ENCODE measurements at regions not wholly inside any gene's neighbourhood (a gene's known extent, or its start where the extent isn't known, plus 50 kb on each side); places are given as distances from the start of the nearest gene placed in this dataset.

- Histone ChIP-seq H3K36me3 (ENCODE audit: control insufficient read depth, insufficient read depth, low read length) (no peaks in the 10 kb centered on the region), H3K27ac (ENCODE audit: low read depth, low read length) (no peak overlapping the region), H3K9ac (ENCODE audit: low read length) (no peak overlapping the region), H2BK120ac (ENCODE audit: low read depth, low read length) (no peak overlapping the region), H3K4me3 (ENCODE audit: low read length) (no peak overlapping the region), H3K27me3 (ENCODE audit: insufficient read depth, low read length, poor library complexity) (no peaks in the 10 kb centered on the region), H2BK15ac (replicated peaks; ENCODE audit: low read depth) (no peak overlapping the region), H2BK5ac (ENCODE audit: low read length) (no peak overlapping the region), H3K23ac (ENCODE audit: low read length) (no peak overlapping the region), H3K79me2 (ENCODE audit: control insufficient read depth, insufficient read depth, low read length) (no peaks in the 10 kb centered on the region), H3K79me1 (ENCODE audit: low read length) (no peaks in the 10 kb centered on the region), H3K4me1 (ENCODE audit: control insufficient read depth, low read depth, low read length) (no peaks in the 10 kb centered on the region), H2AK5ac (ENCODE audit: low read length) (no peak overlapping the region), H3K4me2 (ENCODE audit: low read length) (no peak overlapping the region), H4K5ac (ENCODE audit: low read length) (no peak overlapping the region), H3K56ac (ENCODE audit: low read length) (no peak overlapping the region), H4K8ac (ENCODE audit: low read depth, low read length) (no peak overlapping the region), H3K4ac (ENCODE audit: low read depth, low read length) (no peak overlapping the region), H3K18ac (ENCODE audit: low read length) (no peak overlapping the region)
- WGBS (ENCODE audit: extremely low coverage, insufficient coverage, low lambda C conversion rate) = no CpG with 5 or more reads among the region's 5 CpGs
- DNase-seq = peak; percentile 76
These were observed 127.6 kb downstream of the KIF2B start for GRCh38 chr17:53950207-53950857.

GRCh38 chr17:53950858-53951250 lies 128.1 kb downstream of the KIF2B start:
- no peak overlapping the region for H2BK120ac ChIP-seq (ENCODE audit: low read depth, low read length)
- no peak overlapping the region for H3K18ac ChIP-seq (ENCODE audit: low read length)
- H3K23ac ChIP-seq (ENCODE audit: low read length) = no peak overlapping the region
- no peak for DNase-seq
- no peak overlapping the region for H2AK5ac ChIP-seq (ENCODE audit: low read length)
- no peaks in the 10 kb centered on the region for H3K79me1 ChIP-seq (ENCODE audit: low read length)
- H3K4me1 ChIP-seq (ENCODE audit: control insufficient read depth, low read depth, low read length) = no peaks in the 10 kb centered on the region
- H3K79me2 ChIP-seq (ENCODE audit: control insufficient read depth, insufficient read depth, low read length) = no peaks in the 10 kb centered on the region
- H3K9ac ChIP-seq (ENCODE audit: low read length) = no peak overlapping the region
- H3K4ac ChIP-seq (ENCODE audit: low read depth, low read length) = no peak overlapping the region
- no peaks in the 10 kb centered on the region for H3K36me3 ChIP-seq (ENCODE audit: control insufficient read depth, insufficient read depth, low read length)
- H3K4me2 ChIP-seq (ENCODE audit: low read length) = no peak overlapping the region
- H3K27ac ChIP-seq (ENCODE audit: low read depth, low read length) = no peak overlapping the region
- H2BK15ac ChIP-seq (replicated peaks; ENCODE audit: low read depth) = no peak overlapping the region
- H3K27me3 ChIP-seq (ENCODE audit: insufficient read depth, low read length, poor library complexity) = no peaks in the 10 kb centered on the region
- no peak overlapping the region for H3K4me3 ChIP-seq (ENCODE audit: low read length)
- H4K5ac ChIP-seq (ENCODE audit: low read length) = no peak overlapping the region
- no peak overlapping the region for H3K56ac ChIP-seq (ENCODE audit: low read length)
- no peak overlapping the region for H4K8ac ChIP-seq (ENCODE audit: low read depth, low read length)
- no peak overlapping the region for H2BK5ac ChIP-seq (ENCODE audit: low read length)

GRCh38 chr17:53971361-53971760 lies 148.6 kb downstream of the KIF2B start:
- no peaks in the 10 kb centered on the region for H3K79me2 ChIP-seq (ENCODE audit: control insufficient read depth, insufficient read depth, low read length)
- no peak overlapping the region for H3K56ac ChIP-seq (ENCODE audit: low read length)
- H3K4me3 ChIP-seq (ENCODE audit: low read length) = no peak overlapping the region
- no peak overlapping the region for H3K9ac ChIP-seq (ENCODE audit: low read length)
- H4K5ac ChIP-seq (ENCODE audit: low read length) = no peak overlapping the region
- no peak overlapping the region for H3K18ac ChIP-seq (ENCODE audit: low read length)
- no peak overlapping the region for H3K23ac ChIP-seq (ENCODE audit: low read length)
- peak; percentile 30 for DNase-seq
- no peak overlapping the region for H2BK15ac ChIP-seq (replicated peaks; ENCODE audit: low read depth)
- no peak overlapping the region for H3K27ac ChIP-seq (ENCODE audit: low read depth, low read length)
- WGBS (ENCODE audit: extremely low coverage, insufficient coverage, low lambda C conversion rate) = no CpG with 5 or more reads among the region's 1 CpG
- no peaks in the 10 kb centered on the region for H3K27me3 ChIP-seq (ENCODE audit: insufficient read depth, low read length, poor library complexity)
- no peaks in the 10 kb centered on the region for H3K79me1 ChIP-seq (ENCODE audit: low read length)
- H2BK5ac ChIP-seq (ENCODE audit: low read length) = no peak overlapping the region
- H3K4me1 ChIP-seq (ENCODE audit: control insufficient read depth, low read depth, low read length) = no peaks in the 10 kb centered on the region
- no peak overlapping the region for H2BK120ac ChIP-seq (ENCODE audit: low read depth, low read length)
- H4K8ac ChIP-seq (ENCODE audit: low read depth, low read length) = no peak overlapping the region
- H2AK5ac ChIP-seq (ENCODE audit: low read length) = no peak overlapping the region
- no peak overlapping the region for H3K4me2 ChIP-seq (ENCODE audit: low read length)
- no peak overlapping the region for H3K4ac ChIP-seq (ENCODE audit: low read depth, low read length)
- H3K36me3 ChIP-seq (ENCODE audit: control insufficient read depth, insufficient read depth, low read length) = no peaks in the 10 kb centered on the region

- Histone ChIP-seq H3K18ac (ENCODE audit: low read length) (no peak overlapping the region), H4K8ac (ENCODE audit: low read depth, low read length) (no peak overlapping the region), H3K56ac (ENCODE audit: low read length) (no peak overlapping the region), H3K4me3 (ENCODE audit: low read length) (no peak overlapping the region), H2BK120ac (ENCODE audit: low read depth, low read length) (no peak overlapping the region), H2AK5ac (ENCODE audit: low read length) (no peak overlapping the region), H3K23ac (ENCODE audit: low read length) (no peak overlapping the region), H3K27me3 (ENCODE audit: insufficient read depth, low read length, poor library complexity) (no peaks in the 10 kb centered on the region), H3K9ac (ENCODE audit: low read length) (no peak overlapping the region), H3K4me2 (ENCODE audit: low read length) (no peak overlapping the region), H4K5ac (ENCODE audit: low read length) (no peak overlapping the region), H3K27ac (ENCODE audit: low read depth, low read length) (no peak overlapping the region), H2BK5ac (ENCODE audit: low read length) (no peak overlapping the region), H3K79me2 (ENCODE audit: control insufficient read depth, insufficient read depth, low read length) (no peaks in the 10 kb centered on the region), H3K4ac (ENCODE audit: low read depth, low read length) (no peak overlapping the region), H3K4me1 (ENCODE audit: control insufficient read depth, low read depth, low read length) (no peaks in the 10 kb centered on the region), H3K36me3 (ENCODE audit: control insufficient read depth, insufficient read depth, low read length) (no peaks in the 10 kb centered on the region), H2BK15ac (replicated peaks; ENCODE audit: low read depth) (no peak overlapping the region), H3K79me1 (ENCODE audit: low read length) (no peaks in the 10 kb centered on the region)
- WGBS (ENCODE audit: extremely low coverage, insufficient coverage, low lambda C conversion rate) = no CpG with 5 or more reads among the region's 5 CpGs
- DNase-seq = peak; percentile 73
These were observed 157.3 kb downstream of the KIF2B start for GRCh38 chr17:53979991-53980390.

- Histone ChIP-seq H2AK5ac (ENCODE audit: low read length) (no peak overlapping the region), H3K79me2 (ENCODE audit: control insufficient read depth, insufficient read depth, low read length) (no peaks in the 10 kb centered on the region), H3K4me2 (ENCODE audit: low read length) (no peak overlapping the region), H3K56ac (ENCODE audit: low read length) (no peak overlapping the region), H3K27me3 (ENCODE audit: insufficient read depth, low read length, poor library complexity) (no peaks in the 10 kb centered on the region), H2BK5ac (ENCODE audit: low read length) (no peak overlapping the region), H3K79me1 (ENCODE audit: low read length) (no peaks in the 10 kb centered on the region), H3K36me3 (ENCODE audit: control insufficient read depth, insufficient read depth, low read length) (no peaks in the 10 kb centered on the region), H3K4me1 (ENCODE audit: control insufficient read depth, low read depth, low read length) (no peaks in the 10 kb centered on the region), H3K18ac (ENCODE audit: low read length) (no peak overlapping the region), H3K27ac (ENCODE audit: low read depth, low read length) (no peak overlapping the region), H3K9ac (ENCODE audit: low read length) (no peak overlapping the region), H2BK120ac (ENCODE audit: low read depth, low read length) (no peak overlapping the region), H3K23ac (ENCODE audit: low read length) (no peak overlapping the region), H4K5ac (ENCODE audit: low read length) (no peak overlapping the region), H3K4ac (ENCODE audit: low read depth, low read length) (no peak overlapping the region), H2BK15ac (replicated peaks; ENCODE audit: low read depth) (no peak overlapping the region), H3K4me3 (ENCODE audit: low read length) (no peak overlapping the region), H4K8ac (ENCODE audit: low read depth, low read length) (no peak overlapping the region)
- DNase-seq = no peak
- WGBS (ENCODE audit: extremely low coverage, insufficient coverage, low lambda C conversion rate) = no CpG with 5 or more reads among the region's 2 CpGs
These were observed 173.4 kb downstream of the KIF2B start for GRCh38 chr17:53996131-53996530.

- H3K4ac ChIP-seq (ENCODE audit: low read depth, low read length) = no peak overlapping the region
- H3K4me2 ChIP-seq (ENCODE audit: low read length) = no peak overlapping the region
- no peak overlapping the region for H3K4me3 ChIP-seq (ENCODE audit: low read length)
- no peak overlapping the region for H3K56ac ChIP-seq (ENCODE audit: low read length)
- H3K4me1 ChIP-seq (ENCODE audit: control insufficient read depth, low read depth, low read length) = no peaks in the 10 kb centered on the region
- no peak overlapping the region for H3K23ac ChIP-seq (ENCODE audit: low read length)
- H3K79me2 ChIP-seq (ENCODE audit: control insufficient read depth, insufficient read depth, low read length) = no peaks in the 10 kb centered on the region
- H2BK5ac ChIP-seq (ENCODE audit: low read length) = no peak overlapping the region
- H3K18ac ChIP-seq (ENCODE audit: low read length) = no peak overlapping the region
- H2BK120ac ChIP-seq (ENCODE audit: low read depth, low read length) = no peak overlapping the region
- H4K5ac ChIP-seq (ENCODE audit: low read length) = no peak overlapping the region
- H2BK15ac ChIP-seq (replicated peaks; ENCODE audit: low read depth) = no peak overlapping the region
- H3K9ac ChIP-seq (ENCODE audit: low read length) = no peak overlapping the region
- H3K79me1 ChIP-seq (ENCODE audit: low read length) = no peaks in the 10 kb centered on the region
- DNase-seq = no peak
- no peak overlapping the region for H2AK5ac ChIP-seq (ENCODE audit: low read length)
- H3K27ac ChIP-seq (ENCODE audit: low read depth, low read length) = no peak overlapping the region
- H4K8ac ChIP-seq (ENCODE audit: low read depth, low read length) = no peak overlapping the region
- H3K36me3 ChIP-seq (ENCODE audit: control insufficient read depth, insufficient read depth, low read length) = no peaks in the 10 kb centered on the region
- no peaks in the 10 kb centered on the region for H3K27me3 ChIP-seq (ENCODE audit: insufficient read depth, low read length, poor library complexity)
These were observed 174.2 kb downstream of the KIF2B start for GRCh38 chr17:53996890-53997289.
